Mesenteric fat pad (tissue), 1 donor: ENCODE measurements at regions not wholly inside any gene's neighbourhood (a gene's known extent, or its start where the extent isn't known, plus 50 kb on each side); places are given as distances from the start of the nearest gene placed in this dataset.
"Not testable (repeated sequence)": the region's sequence is repeated elsewhere in the genome, so short reads cannot be mapped to it uniquely, and the experiment has no call there.

ENCODE experiments used
- DNase-seq: peaks from one replicate; pipeline ENCODE4 v3.0.0-alpha.2; 2020; ENCODE audit warnings: low spot score
- donor health status: DM: yes; HTN: yes; CAD: no.

DNA sequence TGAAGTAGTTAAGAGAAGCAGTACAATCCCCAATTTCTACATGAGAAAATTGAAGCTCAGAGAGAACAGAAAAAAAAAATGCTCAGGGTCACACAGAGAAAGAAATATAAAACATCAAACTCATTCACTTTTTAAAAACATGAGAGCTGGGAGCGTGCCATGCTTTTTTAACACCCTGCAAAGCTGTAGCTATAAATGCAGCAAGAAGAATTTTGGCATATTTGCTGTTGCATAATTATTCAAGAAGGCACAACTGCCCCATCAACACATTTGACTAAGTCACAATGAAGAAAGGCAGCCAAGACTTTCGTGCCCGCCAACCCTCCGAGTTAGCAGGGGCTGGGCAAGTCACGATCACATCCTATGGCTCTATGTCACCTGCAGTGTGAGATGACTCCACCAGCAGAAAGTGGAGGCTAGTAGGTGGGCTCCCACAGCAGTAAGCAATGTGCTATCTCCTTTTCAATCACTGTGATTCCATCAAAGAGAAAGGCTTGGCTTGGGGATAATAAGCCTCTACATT lies 214.8 kb downstream of the DHX15 start:
- no peak for DNase-seq

DNA sequence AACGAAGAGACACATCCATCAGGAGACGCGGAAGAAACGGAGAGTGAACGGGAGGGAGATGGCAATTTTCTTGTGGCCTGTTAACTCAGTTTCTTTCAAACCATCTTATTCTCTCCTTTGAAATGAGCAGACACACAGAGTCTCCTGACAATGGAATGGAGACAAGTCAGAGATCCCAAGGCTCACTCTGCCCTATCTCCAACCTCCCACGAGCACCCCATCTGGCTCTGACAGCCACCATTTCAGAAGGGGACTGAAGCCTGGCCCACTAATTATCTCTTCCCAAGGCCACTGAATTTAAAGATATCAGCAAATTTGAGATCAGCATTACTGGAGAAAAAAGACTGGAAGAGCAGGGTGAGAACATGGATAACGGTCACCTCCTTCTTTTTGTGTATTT lies 215.6 kb downstream of the DHX15 start:
- no peak for DNase-seq

DNA sequence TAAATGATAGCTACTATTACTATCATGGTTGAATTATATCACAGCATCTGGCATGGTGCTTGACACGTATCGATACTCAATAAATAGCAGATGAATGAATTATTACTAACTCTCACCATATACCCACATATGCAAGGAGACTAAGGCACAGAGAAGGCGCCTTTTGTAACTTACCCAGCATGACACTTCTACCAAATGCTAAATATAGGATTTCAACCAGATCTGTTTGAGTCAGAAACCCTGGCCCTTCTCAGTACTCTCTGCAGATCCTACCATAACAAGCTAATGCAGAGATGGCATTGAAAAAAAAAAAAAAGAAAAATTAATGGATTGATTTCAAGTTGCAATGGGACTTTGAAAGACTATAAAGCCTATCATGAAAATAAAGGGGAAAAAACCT lies 219.5 kb downstream of the DHX15 start:
- DNase-seq, result no peak

DNA sequence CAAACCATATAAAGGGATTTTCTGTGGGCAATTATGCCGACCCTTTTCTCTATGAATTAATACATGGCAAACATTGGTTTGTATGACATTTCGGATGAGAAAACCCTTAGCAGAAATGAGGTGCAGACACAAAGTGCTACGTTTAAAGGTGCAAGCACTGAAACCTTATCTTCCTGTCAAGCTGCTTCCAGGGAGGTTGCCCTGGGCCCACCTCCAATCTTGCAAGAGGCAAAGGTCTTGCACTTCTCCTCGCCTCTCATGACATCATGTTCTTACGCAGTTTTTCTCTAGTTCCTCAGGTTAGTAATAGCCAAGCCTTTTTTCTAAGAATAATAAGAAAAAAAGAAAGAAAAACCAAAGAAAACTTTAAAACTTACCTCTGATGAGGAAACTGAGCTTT lies 220.1 kb downstream of the DHX15 start:
- no peak for DNase-seq

DNA sequence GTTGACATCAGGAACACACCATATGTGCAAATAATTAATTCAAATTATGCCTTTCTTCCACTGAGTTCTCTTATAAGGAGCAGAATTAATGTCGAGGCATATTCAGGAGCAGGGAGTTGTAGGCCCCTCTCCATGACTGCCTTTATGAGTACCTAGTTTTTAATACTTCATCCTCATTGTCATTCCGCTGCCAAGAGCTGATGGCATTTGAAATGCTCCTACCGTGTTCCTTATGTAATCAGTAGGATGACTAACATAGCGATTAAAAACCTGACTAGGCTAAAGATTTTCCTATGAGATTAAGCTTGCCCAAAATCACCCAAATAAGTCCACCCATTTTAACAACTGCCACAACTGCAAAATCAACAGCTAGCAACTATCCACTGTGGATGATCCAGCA lies 220.6 kb downstream of the DHX15 start:
- DNase-seq, result no peak

DNA sequence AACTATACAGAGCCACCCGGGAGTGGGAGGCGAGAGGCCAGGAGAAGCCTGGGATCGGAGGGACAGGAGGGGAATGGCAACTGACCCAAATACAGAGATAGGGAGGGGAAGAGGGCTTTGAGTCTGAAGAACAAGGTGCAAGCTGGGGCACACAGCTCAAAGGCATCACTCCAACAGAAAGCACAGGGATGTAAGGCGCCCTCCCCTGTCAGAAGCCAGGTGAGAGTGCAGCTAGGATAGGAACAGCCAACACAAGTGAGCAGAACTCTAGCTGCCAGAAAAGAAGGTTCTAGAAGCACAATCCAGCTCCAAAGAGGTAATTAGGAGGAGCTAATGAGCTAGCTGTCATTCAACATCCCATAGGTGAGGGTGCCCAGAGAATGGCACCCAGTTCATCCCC lies 232.2 kb downstream of the DHX15 start:
- no peak for DNase-seq

DNA sequence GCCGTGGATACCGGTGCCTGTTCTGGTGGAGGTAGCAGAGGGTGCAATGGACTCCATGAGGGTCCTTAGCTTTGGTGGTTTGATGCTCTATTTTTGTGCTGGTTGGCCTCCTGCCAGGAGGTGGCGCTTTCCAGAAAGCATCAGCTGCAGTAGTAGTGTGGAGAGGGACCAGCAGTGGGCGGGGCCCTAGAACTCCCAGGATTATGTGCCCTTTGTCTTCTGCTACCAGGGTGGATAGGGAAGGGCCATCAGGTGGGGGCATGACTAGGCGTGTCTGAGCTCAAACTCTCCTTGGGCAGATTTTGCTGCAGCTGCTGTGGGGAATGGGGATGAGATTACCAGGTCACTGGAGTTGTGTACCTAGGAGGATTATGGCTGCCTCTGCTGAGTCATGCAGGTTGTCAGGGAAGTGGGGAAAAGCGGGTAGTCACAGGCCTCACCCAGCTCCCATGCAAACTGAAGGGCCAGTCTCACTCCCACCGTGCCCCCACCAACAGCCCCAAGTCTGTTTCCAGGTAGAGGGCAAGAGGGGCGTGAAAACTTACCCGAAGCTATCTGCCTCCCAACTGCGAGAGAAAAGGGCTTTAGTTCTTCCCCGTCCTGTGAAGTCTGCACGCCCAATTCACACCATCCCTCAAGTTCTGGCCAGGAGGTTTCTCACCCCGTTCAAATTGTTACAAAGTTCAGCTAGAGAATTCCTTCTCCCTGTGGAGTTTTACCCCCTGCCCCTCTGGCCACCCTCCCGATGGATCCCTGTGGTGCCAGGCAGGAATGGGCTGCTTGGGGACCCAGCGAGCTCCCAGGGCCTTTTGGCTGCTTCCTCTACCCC lies 235.0 kb downstream of the DHX15 start:
- not testable (repeated sequence) for DNase-seq

DNA sequence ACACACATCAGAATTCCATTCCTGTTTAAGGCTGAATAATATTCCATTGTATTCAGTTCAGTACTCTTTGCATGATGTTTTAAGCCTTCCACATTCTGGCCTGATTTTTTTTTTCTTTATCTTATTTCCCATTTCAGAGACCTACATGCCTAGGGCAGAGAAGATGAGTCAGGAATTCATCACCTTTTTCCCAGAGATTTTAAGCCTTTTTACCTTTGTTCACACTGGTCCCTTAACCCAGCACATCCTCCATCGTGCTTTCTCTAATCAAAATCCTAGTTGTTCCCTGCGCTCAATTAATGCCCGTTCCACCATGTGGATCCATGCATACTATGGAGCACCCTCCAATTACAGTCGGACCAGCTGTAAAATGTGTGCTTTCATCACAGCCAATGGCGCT lies 245.1 kb downstream of the DHX15 start:
- no peak for DNase-seq

DNA sequence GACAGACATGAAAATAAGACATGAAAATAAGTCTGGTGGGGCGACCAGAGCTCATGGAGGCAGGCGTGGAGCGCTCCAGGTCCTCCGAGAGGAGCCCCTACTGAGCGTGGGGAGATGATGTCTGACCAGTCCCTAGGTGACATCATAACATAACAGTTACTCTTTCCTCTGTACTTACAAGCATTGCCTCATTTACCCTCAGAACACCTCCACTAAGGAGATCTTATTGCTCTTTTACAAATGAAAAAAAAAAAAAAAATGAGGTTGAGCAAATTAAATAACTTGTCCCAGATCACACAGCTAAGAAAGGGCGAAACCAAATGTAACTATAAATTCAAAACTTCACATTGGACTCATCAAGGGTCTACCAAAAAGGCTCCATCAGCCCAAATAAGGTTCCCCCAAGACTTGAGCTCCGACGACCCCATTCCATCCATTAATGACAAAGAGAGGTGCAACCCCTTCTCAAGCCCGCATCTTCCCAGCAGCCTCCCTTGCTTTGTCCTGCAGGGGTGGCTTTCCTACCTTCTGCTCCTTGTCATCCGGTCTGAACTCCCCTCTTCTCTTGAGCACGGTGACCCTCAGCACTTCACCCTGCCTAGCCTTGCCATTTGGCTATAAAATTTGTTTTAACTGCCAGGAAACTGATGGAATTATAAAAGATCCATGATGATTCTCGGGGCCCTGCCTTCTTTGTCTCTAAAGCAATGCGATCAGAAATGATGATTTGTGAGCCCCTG lies 246.7 kb downstream of the DHX15 start:
- no peak for DNase-seq

DNA sequence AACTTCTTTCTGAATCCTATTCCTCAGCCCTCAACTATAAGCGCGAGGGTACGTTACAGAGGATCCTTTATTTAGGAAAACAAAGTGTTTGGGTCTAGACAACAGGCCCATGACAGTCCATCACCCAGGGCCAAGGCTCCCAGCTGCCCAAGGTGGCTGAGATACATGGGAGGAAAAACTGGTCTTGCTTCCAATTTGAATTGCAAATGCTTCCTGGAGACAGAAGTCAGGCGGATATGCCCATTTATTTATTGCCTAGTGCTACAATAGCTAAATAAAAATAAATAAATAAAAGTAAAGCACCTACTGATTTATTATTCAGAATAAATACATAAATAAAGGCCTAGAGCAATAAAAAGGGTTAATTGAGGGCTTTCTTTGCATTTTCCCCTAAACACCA lies 248.7 kb downstream of the DHX15 start:
- no peak for DNase-seq

DNA sequence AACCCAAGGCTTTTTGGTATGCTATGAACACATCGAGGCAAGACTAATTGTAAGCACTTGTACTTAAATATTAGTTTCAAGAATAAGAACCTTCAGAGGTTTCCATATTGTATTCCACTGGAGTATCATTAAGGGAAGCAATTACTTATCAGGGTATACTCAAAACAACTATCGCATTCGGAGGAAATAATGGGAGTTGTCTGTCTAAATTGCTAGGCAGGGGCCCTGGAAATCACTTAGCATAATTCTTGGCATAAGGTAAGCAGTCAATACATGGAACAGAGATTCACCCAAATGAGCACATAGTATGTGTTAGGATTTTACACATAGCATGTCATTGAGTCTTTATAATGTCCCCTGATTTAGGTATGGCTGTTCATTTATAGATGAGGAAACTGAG lies 249.4 kb downstream of the DHX15 start:
- no peak for DNase-seq

DNA sequence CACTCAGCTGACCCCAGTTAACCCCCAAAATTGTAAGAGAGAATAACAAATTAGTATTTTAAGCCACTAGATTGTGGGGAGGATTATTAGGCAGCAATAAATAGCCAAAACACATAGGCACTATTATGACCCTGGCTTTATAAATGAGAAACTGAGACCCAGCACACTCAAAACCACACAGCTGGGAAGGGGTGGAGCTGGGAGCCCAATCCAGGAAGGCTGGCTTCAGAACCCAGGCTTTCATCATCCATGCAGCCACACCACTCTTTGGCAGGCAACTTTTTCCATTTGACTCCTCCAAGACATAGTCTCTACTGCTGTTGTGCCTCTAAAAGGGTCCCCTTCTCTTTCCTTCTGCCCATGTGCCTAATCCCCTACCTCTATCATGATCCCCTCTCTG lies 253.8 kb downstream of the DHX15 start:
- no peak for DNase-seq

DNA sequence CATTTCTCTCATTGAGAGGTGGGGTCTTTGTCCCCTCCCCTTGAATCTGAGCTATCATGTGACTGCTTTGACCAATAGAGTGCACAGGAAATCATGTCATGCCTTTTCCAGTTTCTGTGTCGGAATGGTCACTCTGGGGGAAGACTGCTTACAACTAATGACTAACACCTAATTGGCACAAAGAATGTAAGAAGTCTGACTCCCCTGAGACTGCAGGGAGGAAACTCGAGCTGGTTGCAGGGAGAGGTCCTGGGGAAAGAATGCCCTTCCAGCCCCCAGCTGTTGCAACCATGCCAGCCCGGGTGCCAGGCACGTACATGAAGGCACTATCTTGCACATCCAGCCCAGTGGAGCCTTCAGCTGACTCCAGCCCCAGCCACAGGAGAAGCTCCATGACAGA lies 254.2 kb downstream of the DHX15 start:
- no peak for DNase-seq

DNA sequence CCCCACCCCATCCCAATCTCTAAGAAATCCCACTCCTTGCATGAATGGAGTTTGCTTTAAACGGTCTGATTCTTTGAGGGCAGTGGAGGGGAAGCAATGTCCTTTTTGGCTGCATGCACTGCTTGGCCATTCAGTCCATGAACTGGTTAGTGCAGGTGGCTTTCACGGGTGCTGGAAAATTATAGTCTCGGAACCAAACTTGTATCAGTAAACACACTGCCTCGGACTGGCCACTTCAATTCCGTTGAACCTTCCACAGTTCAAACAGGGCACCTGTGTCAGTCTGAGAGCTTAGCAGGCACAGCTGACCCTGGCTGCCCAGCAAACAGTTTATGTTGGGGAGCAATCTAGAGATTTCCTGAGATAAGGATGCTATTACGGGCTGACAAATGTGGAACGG lies 255.6 kb downstream of the DHX15 start:
- DNase-seq, result no peak

DNA sequence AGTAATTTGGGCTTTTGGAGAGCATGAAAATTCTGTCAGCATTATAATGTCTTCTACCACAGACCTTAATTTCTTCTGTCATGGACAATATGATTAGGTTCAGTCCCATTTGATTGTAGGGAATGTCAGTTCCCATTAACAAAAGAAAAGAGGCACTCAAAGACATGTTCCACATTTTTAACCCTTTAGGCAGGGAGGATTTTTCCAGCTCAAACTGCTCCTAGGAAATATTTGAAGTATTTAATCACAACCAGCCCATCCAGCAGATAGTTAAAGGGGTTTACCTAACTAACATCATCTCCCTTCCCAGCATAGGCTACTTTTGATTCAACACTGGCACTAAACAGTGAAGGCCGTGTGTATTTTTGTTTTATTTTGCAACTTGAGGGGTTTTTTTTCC lies 256.0 kb downstream of the DHX15 start:
- DNase-seq, result no peak

DNA sequence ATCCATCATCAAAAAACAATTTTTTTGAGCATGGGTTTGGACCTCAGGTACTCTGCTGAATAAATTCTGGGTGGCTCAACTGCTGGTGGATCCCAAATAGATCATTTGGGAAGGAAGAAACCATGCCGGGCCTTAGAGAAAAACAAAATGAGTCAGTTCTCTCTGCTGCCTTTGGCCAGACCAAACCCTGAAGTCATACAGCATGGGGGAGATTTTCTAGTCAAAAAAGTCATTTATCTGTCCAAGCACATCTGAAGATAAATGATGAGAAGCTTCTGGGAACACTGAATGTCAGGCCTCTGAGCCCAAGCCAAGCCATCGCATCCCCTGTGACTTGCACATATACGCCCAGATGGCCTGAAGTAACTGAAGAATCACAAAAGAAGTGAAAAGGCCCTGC lies 261.4 kb downstream of the DHX15 start:
- DNase-seq, result no peak

DNA sequence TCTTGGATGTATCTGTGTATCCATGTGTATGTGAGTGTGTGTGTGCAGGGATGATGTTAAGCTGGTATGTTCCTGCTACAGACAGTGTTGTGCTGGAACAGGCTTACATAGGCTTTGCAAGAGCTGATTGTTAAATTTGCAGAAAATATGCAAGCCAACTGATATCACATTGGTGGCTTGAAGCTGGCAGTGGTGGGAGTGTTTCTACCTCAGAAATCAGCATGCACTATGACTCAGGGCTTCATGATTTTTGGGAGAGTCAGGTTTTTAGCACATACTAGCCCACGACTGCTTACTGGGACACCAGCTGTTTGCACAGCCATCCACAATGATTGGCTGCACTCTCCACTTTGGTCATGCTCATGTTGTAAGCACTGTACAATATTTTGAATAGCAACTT lies 261.8 kb downstream of the DHX15 start:
- DNase-seq, result no peak

DNA sequence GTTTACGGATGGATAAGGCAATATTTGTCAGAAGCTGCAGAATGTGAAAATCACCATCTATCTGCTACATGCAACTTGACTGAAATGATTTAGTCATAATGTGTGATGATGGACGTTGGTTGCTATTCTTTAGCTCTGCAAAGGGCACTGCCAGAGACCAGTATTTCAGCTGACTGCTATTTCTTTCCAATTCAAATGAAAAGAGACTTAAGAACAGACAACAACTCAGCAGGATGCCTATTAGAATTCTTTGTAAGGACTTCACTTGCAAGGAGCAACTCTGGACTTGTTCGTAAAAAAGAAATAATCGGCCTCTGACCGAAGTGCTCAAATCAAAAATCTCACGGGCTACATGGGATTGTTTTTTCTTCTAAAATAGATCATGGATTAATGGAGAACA lies 262.7 kb downstream of the DHX15 start:
- no peak for DNase-seq

DNA sequence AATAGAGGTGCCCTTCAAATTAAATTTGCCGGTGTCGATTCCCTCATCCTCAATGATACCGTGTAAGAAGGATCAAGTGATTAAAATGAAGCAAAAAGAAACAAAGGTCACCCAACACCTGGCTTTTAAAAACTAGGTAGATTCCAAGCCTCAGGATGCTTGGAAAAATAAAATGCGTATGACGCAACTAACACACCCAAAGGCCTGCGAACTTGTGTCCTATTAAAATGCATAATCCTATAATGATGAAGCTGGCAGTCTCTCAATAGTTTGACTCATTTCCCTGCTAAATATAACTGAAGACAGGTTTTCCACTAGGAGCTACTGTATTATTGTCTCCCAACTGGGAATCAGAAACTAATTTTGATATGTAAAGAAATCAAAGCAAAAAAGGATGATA lies 263.2 kb downstream of the DHX15 start:
- DNase-seq, result no peak

DNA sequence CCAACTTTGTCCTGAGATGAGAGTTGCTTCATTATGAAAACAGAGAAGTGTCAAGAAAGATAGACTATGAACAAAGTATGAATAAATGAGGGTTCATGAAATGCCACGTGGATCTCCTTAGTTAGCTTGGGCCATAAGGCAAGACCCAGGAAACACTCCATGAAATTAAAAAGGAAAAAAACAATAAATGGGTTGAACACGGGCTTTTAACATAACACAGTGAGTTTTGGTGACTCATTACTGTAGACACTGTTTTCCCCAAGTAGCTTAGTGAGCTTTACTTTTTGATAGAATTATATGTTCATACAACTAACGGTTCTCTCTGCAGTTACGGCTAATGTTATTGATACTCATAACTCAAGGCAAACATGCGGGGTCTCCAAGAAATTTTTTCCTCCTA lies 265.0 kb downstream of the DHX15 start:
- DNase-seq, result no peak

DNA sequence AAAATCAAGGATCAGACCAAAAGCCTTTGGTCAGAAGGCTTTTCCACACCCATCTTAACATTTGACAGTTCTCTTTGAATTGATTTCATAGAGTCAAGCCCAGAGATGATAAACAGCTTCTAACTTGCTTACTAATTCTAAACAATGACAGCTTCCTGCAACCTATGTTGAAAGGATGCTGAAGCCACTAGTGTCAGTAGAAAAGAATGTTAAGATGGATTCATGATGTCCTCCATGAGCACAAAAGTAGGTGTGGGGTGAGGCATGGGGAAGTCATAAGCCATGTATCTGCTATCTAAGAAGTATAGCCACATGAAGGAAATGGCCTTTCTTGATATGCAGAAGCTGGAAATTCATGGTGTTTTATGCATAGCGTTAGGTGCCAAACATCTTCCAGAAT lies 269.3 kb downstream of the DHX15 start:
- no peak for DNase-seq

DNA sequence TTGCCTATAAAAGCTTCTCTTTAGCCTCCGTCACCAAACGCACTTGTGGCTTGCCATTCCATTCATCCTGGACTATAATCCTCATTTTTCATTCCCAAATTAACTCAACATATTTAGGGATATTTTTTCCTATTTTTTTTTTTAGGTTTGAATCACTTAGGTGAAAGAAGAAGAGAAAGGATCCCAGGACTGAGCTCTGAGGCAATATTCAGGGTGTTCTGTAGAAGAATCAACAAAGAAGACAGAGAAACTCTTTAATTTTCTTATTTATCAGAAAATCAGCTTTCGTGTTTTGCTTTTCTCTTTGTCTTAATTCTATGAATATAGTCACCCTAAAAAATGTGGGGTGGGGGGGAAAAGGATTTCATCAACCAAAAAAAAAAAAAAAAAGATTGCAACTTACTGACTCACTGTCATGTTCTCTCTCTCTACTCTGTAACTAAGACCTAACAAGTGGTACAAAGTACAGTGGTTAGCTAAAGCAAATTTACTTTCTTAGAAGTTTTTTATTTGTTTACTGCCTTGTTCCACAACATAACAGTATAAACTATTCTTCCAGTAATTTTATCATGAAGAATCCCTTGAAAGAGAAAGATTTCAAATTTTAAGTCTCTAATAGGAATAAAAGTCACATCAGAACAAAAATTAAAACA lies 272.0 kb downstream of the DHX15 start:
- no peak for DNase-seq
